ENCODE measurements at regions not wholly inside any gene's neighbourhood (a gene's known extent, or its start where the extent isn't known, plus 50 kb on each side); places are given as distances from the start of the nearest gene placed in this dataset.
"Not testable (repeated sequence)": the region's sequence is repeated elsewhere in the genome, so short reads cannot be mapped to it uniquely, and the experiment has no call there.

DNA sequence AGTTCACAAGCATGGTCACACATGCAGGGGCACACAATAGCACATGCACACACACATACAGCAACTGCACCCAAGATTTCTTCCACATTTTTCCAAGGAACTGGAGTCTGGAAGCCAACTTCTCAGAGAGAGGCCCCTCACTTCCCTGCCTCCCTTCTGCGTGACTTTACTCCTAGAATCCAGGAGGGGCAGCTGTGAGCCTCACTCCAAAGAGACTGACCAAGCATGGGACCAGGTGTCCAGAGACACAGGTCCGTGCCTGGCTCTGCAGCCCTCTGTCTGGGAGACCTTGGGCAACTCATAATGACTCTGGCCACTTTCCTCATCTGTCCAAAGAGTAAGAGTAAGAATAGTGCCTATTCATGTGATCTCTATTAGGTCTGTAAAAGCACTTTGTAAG is 104.7 kb upstream of the TMEM132E start:
- no peak for DNase-seq (ENCODE audit: low read depth in 3 of 3, low spot score in 1 of 3)

DNA sequence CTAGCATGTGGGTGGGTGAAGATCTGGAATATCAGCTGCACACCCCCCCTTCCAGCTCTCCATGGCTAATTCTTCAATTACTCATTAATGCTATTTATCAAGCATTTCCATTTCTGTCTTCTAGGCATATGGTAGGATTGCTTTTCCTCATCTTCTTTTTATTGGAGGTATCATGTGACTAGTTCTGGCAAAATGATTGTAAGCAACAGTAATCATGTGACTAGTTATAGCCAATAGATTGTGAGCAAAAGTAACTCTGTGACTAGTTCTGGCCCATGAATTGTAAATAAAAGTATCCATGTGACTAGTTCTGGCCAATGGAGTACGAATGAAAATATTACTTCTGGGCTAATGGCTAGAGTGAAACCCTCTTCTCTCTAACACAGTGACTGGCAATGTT is 107.0 kb upstream of the TMEM132E start:
- no peak for DNase-seq (ENCODE audit: low read depth in 3 of 3, low spot score in 1 of 3)

DNA sequence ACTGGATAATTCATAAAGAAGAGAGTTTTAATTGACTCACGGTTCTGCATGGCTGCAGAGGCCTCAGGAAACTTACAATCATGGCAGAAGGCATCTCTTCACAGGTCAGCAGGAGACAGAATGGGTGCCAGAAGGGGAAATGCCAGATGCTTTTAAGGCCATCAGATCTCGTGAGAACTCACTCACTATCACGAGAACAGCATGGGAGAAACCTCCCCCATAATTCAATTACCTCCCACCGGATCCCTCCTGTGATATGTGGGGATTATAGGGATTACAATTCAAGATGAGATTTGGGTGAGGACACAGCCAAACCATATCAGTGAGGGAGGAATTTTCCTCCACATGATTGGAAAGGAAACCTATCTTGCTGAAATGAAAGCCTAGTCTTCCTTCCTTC is 108.1 kb upstream of the TMEM132E start:
- not testable (repeated sequence) for DNase-seq (ENCODE audit: low read depth in 3 of 3, low spot score in 1 of 3)

DNA sequence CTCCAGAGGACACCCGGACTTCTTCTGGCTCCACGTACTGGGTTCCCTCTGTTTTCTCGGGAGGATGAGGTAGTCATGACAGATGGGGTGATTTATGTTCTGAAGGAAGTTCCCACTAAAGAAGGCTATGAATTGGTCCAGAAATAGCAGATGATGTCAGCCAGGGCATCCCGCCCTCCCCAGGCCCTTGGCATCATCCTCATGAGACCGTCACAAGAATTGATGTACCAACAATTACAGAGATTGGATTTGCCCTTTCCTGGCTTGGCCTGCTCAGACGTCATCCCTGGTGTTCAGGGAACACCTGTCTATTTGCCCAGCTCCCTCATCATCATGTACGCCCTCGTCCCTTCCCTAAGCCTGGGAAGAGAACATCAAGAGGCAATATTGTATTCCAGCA is 102.8 kb upstream of the CCL1 start:
- DNase-seq (ENCODE audit: low read depth in 3 of 3, low spot score in 1 of 3), result no peak

DNA sequence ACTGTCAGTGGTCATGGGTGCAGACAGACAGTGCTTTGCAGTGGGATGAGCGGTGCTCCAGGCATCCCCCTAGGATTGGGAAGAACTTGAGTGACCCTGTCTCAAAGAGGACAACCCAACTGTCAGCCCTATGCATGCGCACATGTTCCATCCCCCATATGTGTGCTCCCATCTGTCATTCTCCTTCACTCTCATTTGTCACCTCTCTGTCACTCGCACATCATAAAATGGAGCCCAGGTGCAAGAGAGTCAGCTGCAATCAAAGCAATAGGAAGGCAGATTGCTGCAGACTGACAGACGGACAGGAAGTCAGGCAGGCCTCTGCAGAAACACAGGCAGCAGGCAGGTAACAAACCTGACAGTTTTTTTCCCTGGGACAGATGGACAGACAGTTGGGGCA is 101.8 kb upstream of the CCL1 start:
- DNase-seq (ENCODE audit: low read depth in 3 of 3, low spot score in 1 of 3), result no peak

DNA sequence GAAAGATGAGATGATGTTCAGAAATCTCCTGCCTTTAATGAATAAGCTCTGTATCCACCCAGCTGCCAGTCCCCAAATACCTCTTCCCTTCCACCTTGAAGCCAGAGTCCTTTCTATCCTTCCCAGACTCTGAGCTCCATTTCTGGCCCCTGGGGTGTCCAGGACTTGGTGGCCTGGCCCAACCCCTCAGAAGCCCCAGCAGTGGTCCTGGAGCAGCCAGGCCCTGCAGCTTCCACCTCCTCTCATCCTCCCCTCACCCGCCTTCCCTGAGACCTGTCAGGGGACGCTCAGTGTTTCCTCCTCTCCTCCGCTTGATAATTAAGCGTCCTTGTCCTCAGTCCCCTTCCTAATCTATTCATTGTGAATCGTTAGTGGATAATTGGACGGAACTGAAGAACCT is 95.2 kb upstream of the CCL1 start:
- DNase-seq (ENCODE audit: low read depth in 3 of 3, low spot score in 1 of 3), result no peak

DNA sequence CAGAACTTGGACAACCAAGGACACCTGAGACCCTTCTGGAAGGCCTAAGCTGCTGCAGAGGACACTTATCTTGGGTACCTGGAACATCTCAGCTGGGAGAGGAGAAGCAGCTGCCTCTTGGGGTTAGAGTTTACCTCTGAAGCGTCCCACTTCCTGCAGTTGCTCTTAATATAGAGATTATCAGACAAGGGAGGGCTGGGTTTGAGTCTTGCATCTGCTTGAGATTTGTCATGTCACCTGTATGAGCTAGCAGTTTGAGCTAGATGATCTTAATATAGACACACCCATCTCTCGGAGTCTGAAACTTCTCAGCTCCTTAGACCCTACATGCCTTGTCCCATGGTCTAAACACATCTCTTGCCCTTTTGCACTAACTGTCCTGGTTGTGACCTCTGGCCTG is 93.1 kb upstream of the CCL1 start:
- DNase-seq (ENCODE audit: low read depth in 3 of 3, low spot score in 1 of 3), result no peak

DNA sequence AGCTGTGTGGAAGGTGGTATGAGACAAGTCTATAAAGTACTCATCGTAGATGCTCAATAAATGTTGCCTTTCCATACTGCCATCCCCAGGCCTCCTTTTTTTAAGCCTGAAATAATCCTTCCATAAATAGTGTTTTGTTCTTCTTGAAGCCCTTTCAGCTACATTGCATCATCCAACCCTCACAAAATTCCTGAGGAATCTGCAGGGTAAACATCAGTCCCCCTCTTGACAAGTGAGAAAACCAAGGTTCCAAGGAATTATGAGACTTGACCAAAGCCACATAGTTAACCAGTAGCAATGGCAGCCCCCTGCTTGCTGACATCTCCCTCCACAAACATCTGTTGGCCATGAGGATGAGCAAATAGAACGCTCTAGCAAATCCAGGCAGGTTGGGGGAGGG is 89.7 kb upstream of the CCL1 start:
- no peak for DNase-seq (ENCODE audit: low read depth in 3 of 3, low spot score in 1 of 3)

DNA sequence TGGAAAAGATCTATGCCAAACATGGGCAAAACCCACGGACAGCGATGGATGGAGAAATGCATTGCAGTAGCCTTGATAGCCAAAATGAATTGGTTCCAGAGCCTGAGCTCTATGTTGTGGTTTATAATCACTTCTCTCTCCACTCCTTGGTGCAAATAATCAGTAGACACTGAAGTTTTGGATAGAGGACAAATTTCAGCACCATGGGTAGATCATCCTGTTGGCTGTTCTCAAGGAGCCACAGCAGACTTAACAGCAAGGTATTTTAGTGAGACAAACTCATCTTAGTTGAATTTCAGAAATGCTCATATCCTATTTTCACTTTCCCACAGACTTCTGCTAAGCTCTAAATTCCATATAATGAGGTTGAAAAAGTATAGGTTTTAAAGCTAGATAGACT is 88.3 kb upstream of the CCL1 start:
- no peak for DNase-seq (ENCODE audit: low read depth in 3 of 3, low spot score in 1 of 3)

DNA sequence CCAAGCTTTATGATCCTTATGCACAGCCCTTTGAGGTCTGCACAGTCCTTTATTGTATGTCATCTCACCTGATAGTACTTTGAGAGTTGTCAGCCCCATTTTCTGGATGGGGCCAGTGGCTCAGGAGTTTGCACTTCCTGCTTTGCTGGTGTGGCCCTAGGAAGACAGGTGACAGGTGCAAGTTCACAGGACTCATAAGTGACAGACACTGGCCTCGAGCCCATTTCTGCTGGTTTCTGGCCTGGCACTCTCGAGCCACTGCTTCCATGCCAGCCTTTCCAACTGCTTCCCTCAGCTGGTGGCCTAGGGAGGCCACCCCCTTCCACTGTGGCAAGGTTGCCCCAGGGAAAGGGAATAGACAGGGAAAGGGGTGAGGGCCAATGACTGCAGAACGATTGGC is 84.4 kb upstream of the CCL1 start:
- no peak for DNase-seq (ENCODE audit: low read depth in 3 of 3, low spot score in 1 of 3)

DNA sequence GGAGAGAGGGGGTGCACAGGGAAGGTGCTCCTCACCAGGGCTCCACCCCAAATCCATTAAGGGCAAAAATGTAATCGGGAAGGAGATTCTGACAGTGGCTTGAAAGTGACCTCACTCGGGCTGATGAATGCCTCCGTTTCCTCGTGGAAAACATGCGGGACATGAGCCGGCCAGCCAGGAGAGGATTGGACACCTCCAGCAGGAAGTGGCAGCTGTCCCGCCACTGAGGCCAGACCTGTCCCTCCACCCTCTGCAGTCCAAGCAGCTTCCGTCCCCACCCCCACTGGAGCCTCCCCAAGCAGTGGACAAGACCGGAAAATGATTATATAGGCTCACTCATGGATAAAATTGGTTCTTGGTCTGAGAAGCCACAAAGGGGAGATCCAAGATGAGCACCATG is 82.1 kb upstream of the CCL1 start:
- DNase-seq (ENCODE audit: low read depth in 3 of 3, low spot score in 1 of 3), result no peak

DNA sequence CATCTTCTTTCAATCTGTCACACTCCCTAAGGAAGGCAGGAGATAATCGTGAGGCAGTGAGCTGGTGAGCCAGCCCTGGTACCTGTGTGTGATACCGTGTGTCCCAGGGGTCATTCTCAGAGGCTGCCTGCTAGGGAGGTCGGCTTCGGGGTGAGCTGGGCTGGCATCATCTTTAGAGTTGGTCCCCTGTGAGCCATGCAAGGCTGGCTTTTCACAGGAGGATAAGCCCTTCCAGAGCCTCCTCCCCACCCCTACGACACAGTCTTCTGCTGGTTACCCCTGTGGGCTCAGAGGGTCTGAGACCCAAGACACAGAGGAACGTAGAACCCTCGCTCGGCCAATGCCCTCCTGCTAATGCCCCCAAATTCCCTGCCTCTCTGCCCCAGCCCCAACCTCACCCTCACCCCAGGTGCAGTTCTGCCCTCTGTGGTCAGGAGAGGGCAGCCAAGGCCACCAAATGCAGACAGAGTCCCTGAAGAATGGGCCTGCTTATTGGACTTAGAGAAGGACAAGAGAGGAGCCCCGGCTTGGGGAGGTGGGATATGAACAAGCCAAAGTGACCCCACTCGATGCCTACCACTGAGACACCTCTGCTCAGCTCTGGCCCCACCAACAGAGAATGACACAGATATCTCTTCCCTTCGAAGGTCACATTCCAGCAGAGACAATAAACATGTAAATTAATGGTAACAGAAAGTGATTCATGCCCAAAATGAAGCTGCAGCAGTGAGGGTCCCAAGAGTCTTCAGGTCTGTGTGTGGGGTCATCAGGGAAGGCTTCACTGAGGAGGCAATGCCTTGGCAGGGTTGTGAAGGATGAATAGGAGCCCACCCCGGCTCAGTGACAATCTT is 80.8 kb upstream of the CCL1 start:
- DNase-seq (ENCODE audit: low read depth in 3 of 3, low spot score in 1 of 3), result no peak

DNA sequence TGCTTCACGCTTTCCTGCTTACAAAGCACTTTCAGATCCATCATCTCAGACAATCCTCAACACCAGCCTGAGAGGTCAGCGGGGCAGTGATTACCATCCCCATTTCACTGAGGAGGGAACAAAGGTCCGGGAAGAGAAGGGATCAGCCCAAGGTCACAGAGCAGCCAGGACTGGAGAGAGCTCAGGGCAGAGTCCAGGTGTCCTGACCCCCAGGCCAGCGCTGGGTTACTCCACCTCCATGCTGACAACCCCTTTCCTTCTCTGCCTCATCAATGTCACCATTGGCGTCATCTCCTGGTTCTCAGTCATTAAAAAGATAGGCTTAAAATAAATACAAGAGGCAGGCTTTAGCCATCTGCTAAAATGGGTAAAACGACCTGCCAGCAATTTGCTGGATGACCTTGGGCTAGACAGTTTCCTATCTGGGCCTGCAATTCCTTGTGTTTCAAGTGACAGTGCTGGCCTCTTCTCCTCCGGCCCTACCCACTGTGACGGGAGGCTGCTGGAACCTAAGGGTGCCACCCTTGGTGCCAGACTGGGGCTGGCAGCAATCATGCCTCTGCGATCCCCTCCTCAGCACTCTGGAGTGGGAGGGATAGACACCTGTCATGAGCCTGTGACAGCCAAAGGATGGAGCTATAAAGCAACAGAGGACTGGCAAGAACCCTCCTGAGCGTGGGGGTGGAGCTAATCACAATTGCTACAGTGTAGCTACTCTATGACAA is 79.5 kb upstream of the CCL1 start:
- DNase-seq (ENCODE audit: low read depth in 3 of 3, low spot score in 1 of 3), result no peak

DNA sequence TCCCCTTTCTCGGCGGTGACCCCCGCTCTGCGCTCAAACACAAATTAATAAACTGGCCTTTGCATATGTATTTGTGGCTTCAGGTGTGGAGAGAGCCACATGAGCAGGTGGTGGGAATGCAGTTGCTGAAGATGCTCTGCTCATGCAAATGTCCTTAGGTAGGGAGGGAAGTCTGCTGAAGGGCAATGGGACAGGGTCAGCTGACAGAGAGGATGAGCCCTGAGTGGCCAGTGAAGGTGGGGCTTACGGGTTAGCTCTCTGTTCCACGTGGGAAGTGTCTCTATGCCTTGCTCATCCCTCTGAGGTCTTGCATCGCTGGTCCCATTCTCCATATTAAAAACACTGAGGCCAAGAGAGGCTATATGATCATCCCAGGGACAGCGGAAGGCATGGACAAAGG is 74.2 kb upstream of the CCL1 start:
- no peak for DNase-seq (ENCODE audit: low read depth in 3 of 3, low spot score in 1 of 3)

DNA sequence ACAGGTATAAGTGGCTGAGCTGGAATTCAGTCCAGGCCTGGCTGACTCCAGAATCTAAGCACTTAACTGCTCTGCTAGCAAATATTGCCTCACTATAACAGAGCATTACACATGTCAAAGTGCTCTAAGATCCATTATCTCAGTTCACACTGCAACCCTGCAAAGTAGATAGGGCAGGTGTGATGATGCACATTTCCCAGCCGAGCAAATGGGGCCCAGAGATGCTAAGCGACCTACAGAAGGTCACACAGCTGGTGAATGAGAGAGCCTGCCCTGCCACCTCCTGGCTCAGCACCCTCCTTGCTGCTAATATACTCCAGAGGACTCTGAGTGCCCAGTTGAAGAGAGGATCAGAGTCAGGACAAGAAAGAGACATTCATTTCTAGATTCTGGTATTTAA is 73.6 kb upstream of the CCL1 start:
- no peak for DNase-seq (ENCODE audit: low read depth in 3 of 3, low spot score in 1 of 3)

DNA sequence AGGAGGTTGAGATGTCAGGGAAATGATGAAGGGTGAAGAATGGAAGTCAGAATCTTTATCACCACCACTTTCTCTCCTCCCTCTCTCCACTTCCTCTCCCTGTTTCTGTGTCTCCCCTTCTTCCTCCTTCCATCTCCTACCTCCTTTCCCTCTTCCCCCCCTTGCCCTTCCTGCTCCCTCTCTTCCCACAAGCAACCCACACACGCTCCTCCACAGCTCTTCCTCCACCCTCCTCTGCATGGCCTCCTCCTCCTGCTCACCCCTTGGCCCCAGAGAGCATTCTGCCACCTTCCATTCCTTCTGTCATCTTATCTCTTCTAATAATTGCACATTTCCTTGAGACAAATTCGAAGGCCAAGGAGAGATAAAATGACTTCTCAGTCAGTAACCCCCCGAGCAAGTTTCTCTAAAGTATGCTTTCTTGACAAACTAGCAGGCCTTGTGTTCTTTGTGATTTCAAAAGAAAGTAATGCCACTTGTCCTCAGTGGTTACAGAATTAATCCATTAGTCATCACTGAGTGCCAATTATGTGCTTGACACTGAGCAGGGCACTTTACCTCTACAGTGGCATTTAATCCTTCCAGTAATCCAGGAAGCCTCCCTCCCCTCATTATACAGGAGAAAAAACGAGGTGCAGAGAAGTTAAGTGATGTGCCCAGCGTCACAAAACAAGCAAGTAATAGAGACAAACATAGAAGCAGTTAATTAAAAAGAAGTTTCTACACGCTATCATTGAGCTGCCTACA is 72.3 kb upstream of the CCL1 start:
- no peak for DNase-seq (ENCODE audit: low read depth in 3 of 3, low spot score in 1 of 3)

DNA sequence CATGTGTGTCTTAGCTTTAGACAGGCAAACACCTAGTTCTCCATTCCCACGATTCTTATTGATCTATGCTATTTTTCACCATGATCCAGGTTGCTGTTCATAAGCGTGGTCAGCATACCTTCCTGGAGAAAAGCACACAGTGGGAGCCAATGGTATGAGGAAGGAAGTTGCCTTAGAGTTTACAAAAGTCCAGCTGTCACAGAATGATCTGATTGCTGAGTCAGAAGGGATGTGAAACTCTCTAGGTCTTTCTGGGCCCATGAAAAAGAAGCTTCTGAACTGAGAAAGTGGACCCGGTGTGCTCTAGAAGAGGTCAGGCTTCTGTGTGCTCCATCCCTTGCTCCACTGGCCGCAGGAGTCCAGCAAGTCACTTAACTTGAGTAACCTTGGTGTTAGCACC is 71.0 kb upstream of the CCL1 start:
- no peak for DNase-seq (ENCODE audit: low read depth in 3 of 3, low spot score in 1 of 3)

DNA sequence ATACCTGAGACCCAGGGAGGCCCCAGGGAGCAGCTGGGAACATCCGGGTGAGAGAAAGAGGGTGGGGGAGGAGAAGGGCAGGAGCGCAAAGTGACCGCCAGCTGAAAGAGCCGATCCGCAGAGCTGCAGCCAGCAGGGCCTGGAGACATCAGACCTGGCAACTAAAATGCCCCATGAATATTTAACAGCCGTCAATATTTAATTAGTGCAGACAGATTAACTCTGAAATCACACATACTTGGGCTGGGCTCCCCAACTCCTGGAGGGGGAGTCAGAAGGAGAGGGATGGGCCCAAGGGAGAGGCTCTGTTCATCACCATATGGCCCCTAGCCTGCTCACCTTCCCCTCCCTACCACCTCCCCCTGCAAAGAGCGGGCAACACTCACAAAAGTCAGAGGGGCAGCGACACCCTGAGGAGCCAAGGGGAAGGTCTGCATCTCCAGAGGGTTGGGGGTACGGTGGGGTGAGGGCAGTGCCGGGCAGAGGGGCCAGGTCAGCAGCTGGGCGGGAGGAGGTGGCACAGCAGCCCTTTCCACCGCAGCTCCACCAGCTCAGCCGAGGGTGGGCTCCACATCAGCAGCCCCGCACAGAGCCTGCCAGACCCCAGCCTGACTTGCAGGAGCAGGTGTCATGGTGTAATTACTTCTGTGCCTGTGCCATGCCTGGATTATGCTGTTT is 61.9 kb upstream of the CCL1 start:
- no peak for DNase-seq (ENCODE audit: low read depth in 3 of 3, low spot score in 1 of 3)

DNA sequence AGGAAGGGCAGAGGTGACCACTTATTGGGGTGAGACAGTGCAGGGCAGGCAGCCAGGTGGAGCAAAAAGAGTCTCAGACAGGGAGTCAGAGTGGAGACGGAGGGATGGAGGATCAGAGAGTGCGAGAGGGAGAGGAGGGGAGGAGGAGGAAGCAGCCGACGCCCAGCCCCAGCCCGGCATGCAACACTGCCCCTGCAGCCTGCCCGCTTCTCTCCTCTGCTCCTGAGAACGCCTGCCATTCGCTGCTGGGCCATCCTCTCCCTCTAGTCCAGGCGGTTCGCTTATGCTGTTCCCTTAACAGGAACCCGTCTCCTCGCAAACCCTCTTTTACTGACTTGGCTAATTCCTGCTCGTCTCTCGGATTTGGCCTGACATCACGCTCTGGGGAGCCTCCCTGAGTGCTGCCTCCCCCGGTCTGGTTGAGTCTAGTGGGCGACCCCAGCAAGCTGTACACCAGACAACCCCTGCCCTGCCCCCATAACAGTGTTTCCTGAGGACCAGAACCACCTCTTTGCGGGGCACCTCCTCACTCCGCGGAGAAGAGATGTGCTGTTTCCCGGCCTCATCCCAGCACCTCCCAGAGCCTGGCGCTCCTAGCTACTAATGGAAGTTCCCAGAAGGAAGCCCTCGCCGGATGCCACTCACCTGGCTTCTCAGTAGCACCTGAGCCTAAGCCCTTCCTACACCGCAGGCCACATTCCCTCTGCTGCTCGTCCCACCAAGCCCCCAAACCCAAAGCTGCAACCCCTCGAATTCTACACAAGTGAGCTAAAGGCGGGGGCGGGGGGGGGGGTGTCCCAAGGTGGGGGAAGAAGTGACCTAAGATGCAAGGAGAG is 61.2 kb upstream of the CCL1 start:
- DNase-seq (ENCODE audit: low read depth in 3 of 3, low spot score in 1 of 3), result no peak

DNA sequence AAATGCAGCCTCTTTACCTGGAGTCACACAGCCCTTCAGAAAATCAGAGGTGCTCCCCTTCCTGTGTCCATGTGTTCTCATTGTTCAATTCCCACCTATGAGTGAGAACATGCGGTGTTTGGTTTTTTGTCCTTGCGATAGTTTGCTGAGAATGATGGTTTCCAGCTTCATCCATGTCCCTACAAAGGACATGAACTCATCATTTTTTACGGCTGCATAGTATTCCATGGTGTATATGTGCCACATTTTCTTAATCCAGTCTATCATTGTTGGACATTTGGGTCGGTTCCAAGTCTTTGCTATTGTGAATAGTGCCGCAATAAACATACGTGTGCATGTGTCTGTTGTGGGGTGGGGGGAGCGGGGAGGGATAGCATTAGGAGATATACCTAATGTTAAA is 60.3 kb upstream of the CCL1 start:
- not testable (repeated sequence) for DNase-seq (ENCODE audit: low read depth in 3 of 3, low spot score in 1 of 3)

DNA sequence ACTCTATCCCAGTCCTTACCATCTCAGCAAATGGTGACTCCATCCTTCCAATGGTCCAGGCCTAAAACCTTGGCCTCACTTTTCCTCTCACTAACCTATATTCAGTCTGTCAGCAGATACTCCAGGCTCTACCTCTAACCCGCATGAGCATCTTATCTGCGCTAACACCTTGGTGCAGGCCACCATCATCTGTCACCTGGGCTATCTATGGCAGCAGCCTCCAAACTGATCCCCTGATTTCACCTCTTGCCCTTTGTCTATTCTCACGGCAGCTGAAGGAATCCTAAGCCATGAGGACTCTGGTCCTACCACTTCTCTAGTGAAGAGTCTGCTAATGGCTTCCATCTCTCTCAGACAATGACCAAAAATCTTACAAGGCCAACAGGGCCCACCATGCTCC is 57.9 kb upstream of the CCL1 start:
- DNase-seq (ENCODE audit: low read depth in 3 of 3, low spot score in 1 of 3), result no peak
